Stimulated activated CD8-positive, alpha-beta memory T cell treated with anti-CD3 and anti-CD28 coated beads, Interleukin-7, amount 100 ng/mL, for 48 hours (primary cell): ENCODE measurements at regions not wholly inside any gene's neighbourhood (a gene's known extent, or its start where the extent isn't known, plus 50 kb on each side); places are given as distances from the start of the nearest gene placed in this dataset.

ENCODE experiments used
- DNase-seq, 2 donors: peaks; one replicate each; pipeline ENCODE4 v3.0.0-alpha.2; 2020; ENCODE audit warnings: low read depth in 1 of 2; ENCODE audit errors: extremely low read depth in 1 of 2

- DNase-seq = no peak
Measured at GRCh38 chr12:41777064-41777790, 367.4 kb downstream of the GXYLT1 start.

DNA sequence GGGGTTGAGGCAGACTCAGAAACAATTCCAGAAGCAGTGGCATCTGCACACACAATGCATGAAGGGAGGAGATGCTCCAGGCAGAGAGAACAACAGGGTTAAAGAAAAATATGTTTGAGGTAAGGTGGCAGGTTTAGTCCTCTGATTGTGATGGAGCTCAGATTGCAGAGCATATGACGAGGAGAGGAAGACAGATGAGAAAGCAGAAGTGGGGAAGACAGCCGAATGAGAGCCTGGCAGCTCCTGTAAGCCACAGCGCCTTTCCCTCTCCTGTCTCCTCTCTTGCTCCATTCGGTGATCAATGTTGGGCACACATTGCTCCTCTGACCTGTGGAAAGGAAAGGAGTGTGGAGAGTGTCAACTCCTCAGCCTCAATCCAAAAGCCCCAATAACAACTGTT is 372.2 kb downstream of the GXYLT1 start:
- DNase-seq = no peak

DNA sequence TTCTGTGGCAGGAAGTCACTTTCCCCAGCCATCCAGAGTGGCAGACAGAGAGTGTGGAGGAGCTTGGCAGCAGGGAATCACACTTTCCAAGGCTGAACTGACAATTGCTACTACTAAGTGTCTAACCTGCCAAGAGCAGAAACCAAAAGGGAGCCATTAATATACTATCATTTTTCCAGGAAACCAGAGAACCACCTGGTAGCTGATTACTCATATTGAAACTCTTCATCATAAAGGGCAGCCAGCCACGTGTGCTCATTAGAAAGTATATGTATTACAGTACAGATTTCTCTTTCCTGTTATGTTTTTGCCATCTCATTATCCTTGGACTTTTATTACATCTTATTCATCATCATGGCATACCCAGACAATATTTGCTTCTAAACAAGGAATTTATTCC is 374.9 kb downstream of the GXYLT1 start:
- DNase-seq = no peak

- DNase-seq = no peak
Measured at GRCh38 chr12:41768456-41768855, 376.2 kb downstream of the GXYLT1 start.

DNA sequence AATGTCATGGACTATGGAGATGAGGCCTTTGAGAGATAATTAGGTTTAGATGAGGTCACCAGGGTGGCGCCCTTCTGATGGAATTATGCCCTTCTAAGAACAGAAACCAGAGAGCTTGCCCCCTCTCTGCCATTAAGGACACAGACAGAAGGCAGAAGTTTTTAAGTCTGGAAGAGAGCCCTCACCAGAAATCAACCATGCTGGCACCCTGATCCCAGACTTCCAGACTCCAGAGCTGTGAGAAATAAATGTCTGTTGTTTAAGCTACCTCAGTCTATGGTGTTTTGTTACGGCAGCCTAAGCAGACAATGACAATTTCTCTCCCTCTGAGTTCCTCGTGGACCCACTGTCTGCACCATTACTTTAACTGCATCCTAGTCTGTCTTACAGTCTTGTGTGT is 382.0 kb downstream of the GXYLT1 start:
- DNase-seq = no peak

GRCh38 chr12:41745593-41745992 is 399.1 kb downstream of the GXYLT1 start:
- DNase-seq = no peak

- DNase-seq = no peak
Measured at GRCh38 chr12:41743835-41744234, 400.8 kb downstream of the GXYLT1 start.

GRCh38 chr12:41739066-41739465 is 405.6 kb downstream of the GXYLT1 start:
- no peak for DNase-seq

DNA sequence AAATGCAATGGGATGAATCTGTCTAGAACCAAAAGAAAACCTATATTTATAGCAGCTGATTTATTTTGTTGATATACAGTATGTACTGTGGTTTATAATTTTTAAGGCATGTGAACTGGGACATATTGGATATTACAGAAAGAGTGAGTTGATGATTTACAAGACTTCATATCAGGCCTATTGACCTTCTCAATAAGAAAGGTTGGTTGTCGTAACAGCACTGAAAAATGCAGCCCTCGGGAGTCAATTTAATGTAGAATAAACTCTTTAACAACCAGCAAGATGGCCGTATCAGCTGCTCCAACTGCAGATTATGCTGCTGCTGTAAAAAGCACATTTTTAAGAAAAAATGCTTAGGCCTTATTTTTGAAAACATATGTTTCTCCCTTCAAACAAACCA is 407.3 kb downstream of the GXYLT1 start:
- DNase-seq = no peak

DNA sequence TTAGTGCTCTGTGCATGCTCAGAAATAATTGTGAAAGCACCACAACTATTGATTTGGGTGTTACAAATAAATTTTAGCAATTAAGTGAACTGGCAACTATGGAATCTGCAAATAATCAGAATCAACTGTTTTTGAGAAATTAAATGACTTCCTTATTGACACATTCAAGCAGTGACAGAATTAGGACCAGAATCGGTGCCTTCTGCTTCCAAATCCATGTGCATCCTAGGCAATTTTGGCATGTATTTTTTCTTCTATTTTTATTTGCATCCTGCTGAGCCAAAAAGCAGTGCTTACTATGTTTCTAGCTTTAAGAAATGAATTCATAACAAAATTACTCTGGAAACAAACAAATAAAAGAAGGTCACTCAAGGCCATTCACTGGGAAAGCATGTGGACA is 408.2 kb downstream of the GXYLT1 start:
- no peak for DNase-seq

GRCh38 chr12:41731691-41732090 is 413.0 kb downstream of the GXYLT1 start:
- no peak for DNase-seq

- DNase-seq = no peak
Measured at GRCh38 chr12:41731061-41731460, 413.6 kb downstream of the GXYLT1 start.

- no peak for DNase-seq
Measured at GRCh38 chr12:41724216-41724615, 420.5 kb downstream of the GXYLT1 start.

DNA sequence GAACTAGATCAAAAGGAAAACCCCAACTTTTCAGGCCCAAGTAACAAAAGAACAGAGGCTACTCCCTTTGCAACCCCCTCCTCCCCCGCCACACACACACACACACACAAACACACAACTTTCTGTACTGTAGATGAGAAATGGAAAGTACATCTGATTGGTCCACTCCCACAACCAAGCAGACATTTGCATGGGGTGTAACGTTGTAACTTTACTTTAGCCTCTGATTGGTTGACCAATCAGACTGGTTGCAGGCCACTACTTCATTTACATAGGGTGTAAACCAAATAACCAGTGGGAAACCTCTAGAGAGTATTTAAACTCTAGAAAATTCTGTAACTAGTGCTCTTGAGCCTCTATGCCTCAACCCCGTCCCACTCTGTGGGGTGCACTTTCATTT is 425.5 kb downstream of the GXYLT1 start:
- DNase-seq = no peak

GRCh38 chr12:41715256-41715655 is 429.4 kb downstream of the GXYLT1 start:
- DNase-seq = no peak

GRCh38 chr12:41709463-41710285 is 435.0 kb downstream of the GXYLT1 start:
- DNase-seq = no peak

DNA sequence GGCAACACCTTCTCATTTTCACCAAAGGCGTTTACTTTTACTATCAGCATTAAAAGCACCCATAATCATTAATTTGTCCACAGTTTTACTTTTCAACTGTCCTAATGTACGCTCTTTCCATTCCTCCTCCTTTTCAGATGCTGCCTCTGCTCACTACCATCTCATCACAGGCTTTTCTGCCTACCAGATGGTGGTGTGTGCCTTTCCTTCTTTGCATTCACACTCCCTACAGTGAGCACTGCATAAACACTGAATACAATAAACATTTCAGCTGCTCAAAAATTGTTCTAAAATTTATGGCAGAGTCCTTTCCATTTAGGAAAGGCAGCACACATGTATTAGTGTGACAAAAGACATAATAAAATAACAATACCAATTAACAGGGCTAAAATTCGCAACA is 435.7 kb downstream of the GXYLT1 start:
- DNase-seq = no peak

- DNase-seq = no peak
Measured at GRCh38 chr12:41706376-41706775, 438.3 kb downstream of the GXYLT1 start.

DNA sequence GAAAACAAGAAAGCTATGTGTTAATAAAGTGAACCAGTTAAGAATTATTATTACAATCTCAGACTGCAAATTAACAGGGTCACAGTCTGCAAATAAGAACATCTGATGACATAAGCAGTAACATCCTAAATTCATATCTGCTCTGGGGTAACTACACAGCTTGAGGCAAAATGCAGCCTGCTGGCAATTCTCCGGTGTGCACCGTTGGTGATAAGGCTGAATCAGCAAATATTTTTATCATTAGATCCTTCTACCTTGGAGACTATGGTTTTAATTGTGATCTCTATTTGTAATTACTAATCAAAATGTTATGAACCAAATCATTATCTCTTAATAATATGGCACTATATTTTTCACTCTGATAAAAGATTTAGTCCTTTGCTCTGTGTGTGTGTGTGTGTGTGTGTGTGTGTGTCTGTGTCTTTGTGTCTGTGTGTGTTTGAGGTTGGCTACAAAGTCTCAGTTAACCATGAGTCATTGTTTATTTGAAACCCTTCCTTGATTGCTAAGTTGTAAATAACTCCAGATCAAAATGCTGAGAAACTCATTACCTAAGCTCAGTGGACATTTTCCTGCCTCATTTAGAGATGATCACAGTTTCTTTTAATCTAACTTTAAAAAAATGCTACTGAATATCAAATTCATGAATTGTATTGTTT is 442.6 kb downstream of the GXYLT1 start:
- no peak for DNase-seq

- DNase-seq = no peak
Measured at GRCh38 chr12:41700940-41701339, 443.7 kb downstream of the GXYLT1 start.

- DNase-seq = no peak
Measured at GRCh38 chr12:41699658-41700057, 445.0 kb downstream of the GXYLT1 start.

DNA sequence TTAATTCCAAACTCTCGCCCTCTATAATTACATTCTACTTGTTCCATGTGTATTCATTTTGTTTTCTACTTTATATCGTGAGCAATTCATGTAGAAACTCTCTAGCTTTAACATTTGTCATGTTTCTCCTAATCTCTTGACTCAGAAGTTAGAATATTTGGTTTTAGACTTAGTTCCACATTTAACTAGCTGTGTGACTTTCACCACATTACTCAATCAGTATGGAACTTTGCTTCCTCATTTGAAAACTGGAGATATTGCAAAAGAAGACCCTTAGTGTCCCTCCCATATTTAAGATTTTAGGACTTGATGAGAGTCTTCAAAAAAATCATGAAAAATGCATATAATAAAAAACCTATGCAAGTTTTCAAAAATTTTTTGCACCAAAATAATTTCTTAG is 447.5 kb downstream of the GXYLT1 start:
- no peak for DNase-seq
